Suprapubic skin (tissue), 3 donors: ENCODE measurements at regions not wholly inside any gene's neighbourhood (a gene's known extent, or its start where the extent isn't known, plus 50 kb on each side); places are given as distances from the start of the nearest gene placed in this dataset.

Experiments used
- POLR2A ChIP-seq, 2 donors: fragments of 450-650 bp; IDR thresholded peaks; one replicate each; pipeline ENCODE4 v1.6.1; 2017; ENCODE audit warnings: antibody characterized with exemption in 2 of 2, mild to moderate bottlenecking in 2 of 2, moderate library complexity in 2 of 2
- TF ChIP-seq, protein P1 (sequence below), 2 donors: fragments of 200-600 bp in 1 of 2; fragments of 450-650 bp in 1 of 2; sonication (generic) in 1 of 2; IDR thresholded peaks; one replicate each; pipeline ENCODE4 v1.5.1; 2016 to 2019; ENCODE audit warnings: antibody characterized with exemption in 2 of 2, mild to moderate bottlenecking in 1 of 2, moderate library complexity in 1 of 2

DNA sequence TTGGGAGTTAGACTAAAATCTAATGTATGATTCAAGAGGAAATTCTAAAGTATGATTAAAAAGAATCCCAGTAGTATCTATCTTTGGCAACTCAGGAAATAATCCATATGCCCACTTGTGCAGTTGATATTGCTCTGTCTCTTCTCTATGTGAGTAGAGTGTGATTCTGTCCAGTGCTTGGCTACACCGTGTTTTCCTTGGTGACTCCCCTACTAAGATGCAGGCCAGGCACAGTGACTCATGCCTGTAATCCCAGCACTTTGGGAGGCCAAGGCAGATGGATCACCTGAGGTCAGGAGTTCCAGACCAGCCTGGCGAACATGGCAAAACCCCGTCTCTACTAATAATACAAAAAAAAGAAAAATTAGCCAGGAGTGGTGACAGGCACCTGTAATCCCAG is 495.4 kb downstream of the MAT2B start:
- TF ChIP-seq, protein P1, sequence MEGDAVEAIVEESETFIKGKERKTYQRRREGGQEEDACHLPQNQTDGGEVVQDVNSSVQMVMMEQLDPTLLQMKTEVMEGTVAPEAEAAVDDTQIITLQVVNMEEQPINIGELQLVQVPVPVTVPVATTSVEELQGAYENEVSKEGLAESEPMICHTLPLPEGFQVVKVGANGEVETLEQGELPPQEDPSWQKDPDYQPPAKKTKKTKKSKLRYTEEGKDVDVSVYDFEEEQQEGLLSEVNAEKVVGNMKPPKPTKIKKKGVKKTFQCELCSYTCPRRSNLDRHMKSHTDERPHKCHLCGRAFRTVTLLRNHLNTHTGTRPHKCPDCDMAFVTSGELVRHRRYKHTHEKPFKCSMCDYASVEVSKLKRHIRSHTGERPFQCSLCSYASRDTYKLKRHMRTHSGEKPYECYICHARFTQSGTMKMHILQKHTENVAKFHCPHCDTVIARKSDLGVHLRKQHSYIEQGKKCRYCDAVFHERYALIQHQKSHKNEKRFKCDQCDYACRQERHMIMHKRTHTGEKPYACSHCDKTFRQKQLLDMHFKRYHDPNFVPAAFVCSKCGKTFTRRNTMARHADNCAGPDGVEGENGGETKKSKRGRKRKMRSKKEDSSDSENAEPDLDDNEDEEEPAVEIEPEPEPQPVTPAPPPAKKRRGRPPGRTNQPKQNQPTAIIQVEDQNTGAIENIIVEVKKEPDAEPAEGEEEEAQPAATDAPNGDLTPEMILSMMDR (IDR thresholded peaks at IDR 0.05), result no peak
- no peak for TF ChIP-seq POLR2A (IDR thresholded peaks at IDR 0.05)
